ENCODE measurements at regions not wholly inside any gene's neighbourhood (a gene's known extent, or its start where the extent isn't known, plus 50 kb on each side); places are given as distances from the start of the nearest gene placed in this dataset.

DNA sequence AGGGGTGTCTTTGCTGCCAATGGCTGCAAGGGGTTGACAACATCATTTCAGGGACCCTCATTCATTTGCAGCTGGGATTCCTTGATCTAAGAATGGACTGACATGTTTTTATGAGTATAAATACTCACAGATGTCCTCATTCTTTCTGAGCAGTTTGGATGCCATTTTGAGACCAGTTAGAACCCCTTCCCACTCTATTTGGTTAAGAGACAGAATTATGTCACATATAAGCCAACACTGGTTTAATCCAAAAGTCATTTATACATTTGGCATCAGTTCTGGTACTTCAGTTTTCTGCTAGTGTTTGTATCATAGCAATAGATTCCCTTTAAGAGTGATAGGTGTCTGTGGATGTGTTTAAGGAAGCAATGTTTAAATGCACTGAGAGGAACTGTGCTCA lies 248.8 kb downstream of the SAMD5 start:
- DNase-seq (ENCODE audit: low spot score), result no peak

- no peak for DNase-seq (ENCODE audit: low spot score)
These were observed 249.8 kb downstream of the SAMD5 start for GRCh38 chr6:147758303-147758702.

- DNase-seq (ENCODE audit: low spot score), result no peak
These were observed 250.6 kb downstream of the SAMD5 start for GRCh38 chr6:147759093-147759492.

DNA sequence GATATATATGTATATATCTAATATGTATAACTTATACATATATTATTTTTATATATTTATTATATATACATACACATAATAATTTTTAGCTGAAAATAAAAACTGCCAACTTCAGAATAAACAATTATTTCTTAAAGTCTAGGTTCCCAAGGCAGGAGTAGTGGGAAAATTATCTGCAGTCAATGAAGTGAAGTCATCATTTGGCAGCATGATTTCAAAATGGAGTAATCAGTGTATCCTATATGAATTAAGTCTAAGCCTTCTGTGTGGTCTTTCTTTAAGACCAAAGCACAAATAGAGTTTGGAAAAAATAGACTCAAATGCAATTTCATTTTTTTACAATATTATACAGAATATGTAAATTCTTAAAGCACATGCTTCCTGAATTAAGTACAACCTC lies 251.0 kb downstream of the SAMD5 start:
- DNase-seq (ENCODE audit: low spot score), result no peak

- no peak for DNase-seq (ENCODE audit: low spot score)
These were observed 257.1 kb downstream of the SAMD5 start for GRCh38 chr6:147765541-147765940.

DNA sequence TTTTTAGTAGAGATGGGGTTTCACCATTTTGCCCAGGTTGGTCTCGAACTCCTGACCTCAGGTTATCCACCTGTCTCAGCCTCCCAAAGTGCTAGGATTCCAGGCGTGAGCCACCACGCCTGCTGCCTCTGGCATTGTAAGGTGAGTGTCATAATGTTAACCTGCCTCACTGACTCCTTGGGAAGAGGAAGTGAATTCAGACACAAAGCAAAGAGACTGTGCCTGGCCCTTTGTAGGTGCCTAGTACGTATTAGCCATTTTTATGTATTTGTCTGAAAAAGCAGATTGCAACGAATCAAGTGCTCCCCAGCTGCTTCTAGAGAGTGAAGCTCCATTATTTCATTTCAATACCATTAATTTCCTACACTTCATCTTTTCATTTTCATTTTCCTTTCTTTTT lies 260.5 kb downstream of the SAMD5 start:
- DNase-seq (ENCODE audit: low spot score), result no peak

GRCh38 chr6:147769496-147770087 lies 261.1 kb downstream of the SAMD5 start:
- no peak for DNase-seq (ENCODE audit: low spot score)

- no peak for DNase-seq (ENCODE audit: low spot score)
These were observed 261.7 kb downstream of the SAMD5 start for GRCh38 chr6:147770221-147770620.

GRCh38 chr6:147772724-147773123 lies 264.2 kb downstream of the SAMD5 start:
- DNase-seq (ENCODE audit: low spot score), result no peak

GRCh38 chr6:147774856-147775255 lies 266.4 kb downstream of the SAMD5 start:
- no peak for DNase-seq (ENCODE audit: low spot score)

- DNase-seq (ENCODE audit: low spot score), result no peak
These were observed 268.2 kb downstream of the SAMD5 start for GRCh38 chr6:147776631-147777213.

DNA sequence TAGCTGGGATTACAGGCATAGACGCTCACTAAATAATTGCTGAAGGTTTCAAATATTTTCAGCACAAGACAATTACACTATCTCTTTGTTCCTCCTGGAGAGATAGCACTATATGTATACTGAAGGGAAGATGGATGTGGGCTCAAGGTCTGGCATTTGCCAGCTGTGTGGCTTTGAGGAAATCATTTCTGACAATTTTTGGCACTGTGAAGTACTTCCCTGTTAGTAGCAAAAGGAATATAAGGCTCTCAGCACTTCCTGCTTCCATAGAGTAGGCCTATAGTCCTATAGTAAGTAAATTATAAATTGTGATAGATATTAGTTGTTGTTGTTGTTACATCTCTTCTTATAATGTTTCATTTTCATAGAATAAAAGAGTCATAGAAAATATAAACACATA lies 271.1 kb downstream of the SAMD5 start:
- no peak for DNase-seq (ENCODE audit: low spot score)

DNA sequence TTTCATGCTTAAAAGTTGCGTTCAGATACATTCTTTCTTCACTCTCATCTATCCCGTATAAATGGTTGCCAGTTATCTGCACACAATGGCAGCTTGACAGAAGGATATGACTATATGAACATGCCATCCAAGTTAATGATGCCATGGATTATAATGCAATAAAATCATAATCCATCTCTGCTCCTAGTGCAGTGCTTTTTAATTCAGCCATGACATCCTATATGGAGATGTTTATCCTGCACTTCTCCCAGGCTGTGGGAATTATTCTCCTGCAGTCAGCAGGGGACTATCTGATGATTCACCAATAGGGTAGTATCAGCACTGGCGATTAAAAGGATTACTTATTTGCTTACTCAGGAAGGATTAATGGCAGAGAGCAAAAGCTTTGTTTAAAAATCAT lies 273.8 kb downstream of the SAMD5 start:
- no peak for DNase-seq (ENCODE audit: low spot score)

DNA sequence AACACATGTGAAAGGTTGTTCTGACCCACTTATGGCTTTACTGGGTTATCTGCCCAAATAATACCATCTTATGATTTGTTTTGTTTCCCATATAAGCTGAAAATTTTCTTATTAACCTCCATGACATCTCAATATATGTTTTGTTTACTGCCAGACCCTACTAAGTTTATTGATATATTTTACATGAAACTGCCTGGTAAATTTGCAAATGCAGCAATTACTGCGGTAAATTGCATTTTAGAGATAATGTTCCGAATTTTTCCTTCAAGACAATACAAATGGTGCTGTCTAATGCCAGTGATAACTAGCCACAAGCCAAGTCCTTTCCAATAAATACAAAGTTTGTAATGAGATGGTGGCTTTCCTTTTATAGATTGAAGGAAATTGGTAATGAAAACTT lies 275.9 kb downstream of the SAMD5 start:
- DNase-seq (ENCODE audit: low spot score), result no peak

- DNase-seq (ENCODE audit: low spot score), result no peak
These were observed 278.9 kb downstream of the SAMD5 start for GRCh38 chr6:147787417-147787816.

GRCh38 chr6:147789430-147789947 lies 281.0 kb downstream of the SAMD5 start:
- no peak for DNase-seq (ENCODE audit: low spot score)

GRCh38 chr6:147793871-147794643 lies 285.6 kb downstream of the SAMD5 start:
- no peak for DNase-seq (ENCODE audit: low spot score)

GRCh38 chr6:147802459-147802858 lies 294.0 kb downstream of the SAMD5 start:
- no peak for DNase-seq (ENCODE audit: low spot score)

DNA sequence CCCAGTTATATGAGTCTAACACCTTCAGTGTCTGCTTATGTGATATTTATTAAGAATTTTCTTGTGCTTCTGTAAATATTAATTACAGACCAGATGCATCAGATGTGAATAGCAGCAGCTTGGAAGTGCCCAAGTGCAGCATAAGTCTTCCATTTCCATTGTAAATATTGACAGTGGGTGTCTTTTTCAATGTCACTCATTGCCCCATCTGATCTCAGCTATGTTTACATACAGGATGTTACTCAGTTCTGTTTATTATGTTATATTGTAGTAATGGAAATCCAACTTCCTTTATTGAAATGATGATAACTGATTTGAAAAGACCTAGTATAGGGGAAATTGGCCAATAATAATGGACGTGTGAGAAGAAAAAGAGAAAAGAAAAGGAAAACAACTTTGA lies 296.7 kb downstream of the SAMD5 start:
- no peak for DNase-seq (ENCODE audit: low spot score)

GRCh38 chr6:147806697-147807096 lies 298.2 kb downstream of the SAMD5 start:
- no peak for DNase-seq (ENCODE audit: low spot score)

GRCh38 chr6:147808640-147809039 lies 300.1 kb downstream of the SAMD5 start:
- DNase-seq (ENCODE audit: low spot score), result no peak

DNA sequence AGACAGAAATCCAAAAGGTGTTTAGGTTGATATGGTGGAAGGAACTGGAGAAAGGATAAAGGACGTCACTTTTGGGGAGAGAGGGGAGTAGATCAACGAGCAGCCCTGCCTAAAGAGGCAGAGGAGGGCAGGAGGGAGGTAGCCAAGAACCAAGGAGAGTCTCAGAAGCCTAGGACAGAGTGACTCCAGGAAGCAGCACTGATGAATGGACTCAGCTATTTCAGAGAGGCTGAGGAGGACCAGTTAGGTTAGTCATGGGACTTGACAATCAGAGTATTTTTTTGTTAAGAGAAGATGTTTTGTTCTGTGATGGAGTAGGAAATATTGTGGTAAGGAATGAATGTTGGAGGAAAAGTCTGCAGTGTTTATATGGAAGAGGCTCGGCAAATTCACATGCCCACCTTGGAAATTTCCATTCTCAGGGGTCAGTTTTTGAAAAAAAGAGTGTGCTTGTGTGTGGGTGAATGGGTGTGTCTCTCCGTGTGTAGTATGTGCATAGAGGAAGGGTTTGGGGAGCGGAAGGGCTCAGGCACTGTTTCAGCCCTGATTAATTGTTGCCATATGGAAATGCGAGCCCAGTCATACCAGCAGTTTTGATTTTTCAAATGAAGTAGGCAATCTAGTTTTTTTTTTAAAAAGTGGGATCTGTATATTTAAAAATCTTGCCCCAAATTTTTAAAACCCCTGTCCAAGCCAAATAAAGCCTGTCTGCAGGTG lies 303.6 kb downstream of the SAMD5 start:
- no peak for DNase-seq (ENCODE audit: low spot score)
